SU-DHL-6 (cell line): ENCODE measurements at regions not wholly inside any gene's neighbourhood (a gene's known extent, or its start where the extent isn't known, plus 50 kb on each side); places are given as distances from the start of the nearest gene placed in this dataset.

Experiments
- EZH2phosphoT487 ChIP-seq: fragments of 200-600 bp; sonication (generic), shearing (Covaris generic); conservative IDR thresholded peaks from 2 replicates; pipeline ENCODE4 v1.6.1; 2018; ENCODE audit warnings: mild to moderate bottlenecking, antibody characterized with exemption, low read length, moderate library complexity, mixed read lengths
- TF ChIP-seq, protein P1 (sequence below): fragments of 200-600 bp; sonication (generic); IDR thresholded peaks from one replicate; pipeline ENCODE4 v1.5.1; 2017; ENCODE audit warnings: antibody characterized with exemption, mild to moderate bottlenecking, low read length, moderate library complexity; ENCODE audit not compliant: insufficient read depth, poor library complexity, severe bottlenecking

DNA sequence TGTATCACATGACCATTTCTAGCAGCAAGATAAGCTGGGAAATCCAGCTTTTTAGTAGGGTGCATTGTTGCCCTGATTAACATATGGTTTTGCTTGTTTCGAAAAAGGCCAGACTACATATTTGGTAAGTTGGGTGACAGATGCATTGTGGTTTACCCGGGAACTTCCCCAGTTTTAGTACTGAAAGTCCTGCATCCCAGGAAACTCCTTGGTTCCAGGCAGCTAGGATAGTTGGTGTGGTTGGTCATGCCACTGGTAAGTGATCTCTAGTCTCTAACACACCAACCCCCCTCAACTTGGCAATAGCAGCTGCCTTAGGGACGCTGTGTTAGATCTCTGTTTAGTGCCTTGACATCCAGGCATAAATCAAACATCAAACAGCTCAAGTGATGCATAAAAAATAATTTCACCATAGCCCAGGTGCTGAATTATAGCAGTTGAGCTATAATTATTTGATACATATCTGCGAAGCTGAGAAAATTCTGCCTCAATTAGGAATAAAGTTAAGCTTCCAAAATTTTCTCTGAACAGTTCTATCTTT lies 216.5 kb downstream of the TFAP2C start:
- TF ChIP-seq, protein P1, sequence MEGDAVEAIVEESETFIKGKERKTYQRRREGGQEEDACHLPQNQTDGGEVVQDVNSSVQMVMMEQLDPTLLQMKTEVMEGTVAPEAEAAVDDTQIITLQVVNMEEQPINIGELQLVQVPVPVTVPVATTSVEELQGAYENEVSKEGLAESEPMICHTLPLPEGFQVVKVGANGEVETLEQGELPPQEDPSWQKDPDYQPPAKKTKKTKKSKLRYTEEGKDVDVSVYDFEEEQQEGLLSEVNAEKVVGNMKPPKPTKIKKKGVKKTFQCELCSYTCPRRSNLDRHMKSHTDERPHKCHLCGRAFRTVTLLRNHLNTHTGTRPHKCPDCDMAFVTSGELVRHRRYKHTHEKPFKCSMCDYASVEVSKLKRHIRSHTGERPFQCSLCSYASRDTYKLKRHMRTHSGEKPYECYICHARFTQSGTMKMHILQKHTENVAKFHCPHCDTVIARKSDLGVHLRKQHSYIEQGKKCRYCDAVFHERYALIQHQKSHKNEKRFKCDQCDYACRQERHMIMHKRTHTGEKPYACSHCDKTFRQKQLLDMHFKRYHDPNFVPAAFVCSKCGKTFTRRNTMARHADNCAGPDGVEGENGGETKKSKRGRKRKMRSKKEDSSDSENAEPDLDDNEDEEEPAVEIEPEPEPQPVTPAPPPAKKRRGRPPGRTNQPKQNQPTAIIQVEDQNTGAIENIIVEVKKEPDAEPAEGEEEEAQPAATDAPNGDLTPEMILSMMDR = no peak
- no peak for TF ChIP-seq EZH2phosphoT487
